K562 (cell line): ENCODE measurements at regions not wholly inside any gene's neighbourhood (a gene's known extent, or its start where the extent isn't known, plus 50 kb on each side); places are given as distances from the start of the nearest gene placed in this dataset.

ENCODE experiments used
- ETV6 ChIP-seq, 3 experiments: fragments of 150-350 bp in 1 of 3; sonication (generic) in 1 of 3; formaldehyde crosslinking in 1 of 3; IDR thresholded peaks; 2 replicates each; pipeline versions ENCODE4 v1.6.1 to v1.8.0; 2014 to 2022; ENCODE audit warnings: borderline replicate concordance in 2 of 3, low read depth in 2 of 3, antibody characterized with exemption in 1 of 3, low read length in 1 of 3, mild to moderate bottlenecking in 1 of 3, missing genetic modification reagents in 1 of 3
- JUND ChIP-seq, 2 experiments: IDR thresholded peaks; 2 replicates in 1 of 2; 3 replicates in 1 of 2; pipeline ENCODE4 v1.6.1; 2011; ENCODE audit warnings: borderline replicate concordance in 2 of 2, low read depth in 2 of 2, low read length in 2 of 2, improper control_type of control experiment in 1 of 2, missing biosample characterization in 1 of 2, missing genetic modification characterization in 1 of 2, missing genetic modification reagents in 1 of 2
- KDM1A ChIP-seq, 2 experiments: fragments of 450-650 bp; IDR thresholded peaks; 2 replicates each; pipeline ENCODE4 v1.6.1; 2016; ENCODE audit warnings: mild to moderate bottlenecking in 2 of 2
- ZBTB8A ChIP-seq: fragments of 450-650 bp; IDR thresholded peaks from 2 replicates; pipeline ENCODE4 v1.6.1; 2018; ENCODE audit warnings: mild to moderate bottlenecking, moderate library complexity; ENCODE audit not compliant: partially characterized antibody
- ZNF41 ChIP-seq: fragments of 250-450 bp; sonication (Bioruptor Pico); conservative IDR thresholded peaks from 2 replicates; pipeline ENCODE4 v1.4.0; 2020; ENCODE audit warnings: mild to moderate bottlenecking
- TF ChIP-seq, protein P1 (sequence below): fragments of 250-450 bp; sonication (Bioruptor Pico); IDR thresholded peaks from 2 replicates; pipeline ENCODE4 v1.4.0; 2020

DNA sequence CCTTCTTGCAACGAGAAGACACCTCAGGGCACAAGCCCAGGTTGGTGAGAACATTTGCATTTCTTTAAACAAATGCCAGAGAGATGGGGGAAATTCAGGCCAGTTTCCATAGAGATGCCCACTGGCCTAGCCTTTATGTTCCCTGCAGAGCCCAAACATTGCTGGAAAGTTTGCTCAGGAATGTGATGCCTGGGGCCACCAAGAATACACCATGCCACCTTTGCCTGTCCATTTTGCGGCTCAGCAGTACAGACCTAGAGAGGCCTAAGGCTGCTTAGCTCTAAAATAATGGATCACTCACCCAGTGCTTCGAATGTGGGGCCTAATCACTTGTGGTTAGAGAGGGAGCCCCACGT is 210.0 kb downstream of the RPLP1 start (continued):
- TF ChIP-seq, protein P1, sequence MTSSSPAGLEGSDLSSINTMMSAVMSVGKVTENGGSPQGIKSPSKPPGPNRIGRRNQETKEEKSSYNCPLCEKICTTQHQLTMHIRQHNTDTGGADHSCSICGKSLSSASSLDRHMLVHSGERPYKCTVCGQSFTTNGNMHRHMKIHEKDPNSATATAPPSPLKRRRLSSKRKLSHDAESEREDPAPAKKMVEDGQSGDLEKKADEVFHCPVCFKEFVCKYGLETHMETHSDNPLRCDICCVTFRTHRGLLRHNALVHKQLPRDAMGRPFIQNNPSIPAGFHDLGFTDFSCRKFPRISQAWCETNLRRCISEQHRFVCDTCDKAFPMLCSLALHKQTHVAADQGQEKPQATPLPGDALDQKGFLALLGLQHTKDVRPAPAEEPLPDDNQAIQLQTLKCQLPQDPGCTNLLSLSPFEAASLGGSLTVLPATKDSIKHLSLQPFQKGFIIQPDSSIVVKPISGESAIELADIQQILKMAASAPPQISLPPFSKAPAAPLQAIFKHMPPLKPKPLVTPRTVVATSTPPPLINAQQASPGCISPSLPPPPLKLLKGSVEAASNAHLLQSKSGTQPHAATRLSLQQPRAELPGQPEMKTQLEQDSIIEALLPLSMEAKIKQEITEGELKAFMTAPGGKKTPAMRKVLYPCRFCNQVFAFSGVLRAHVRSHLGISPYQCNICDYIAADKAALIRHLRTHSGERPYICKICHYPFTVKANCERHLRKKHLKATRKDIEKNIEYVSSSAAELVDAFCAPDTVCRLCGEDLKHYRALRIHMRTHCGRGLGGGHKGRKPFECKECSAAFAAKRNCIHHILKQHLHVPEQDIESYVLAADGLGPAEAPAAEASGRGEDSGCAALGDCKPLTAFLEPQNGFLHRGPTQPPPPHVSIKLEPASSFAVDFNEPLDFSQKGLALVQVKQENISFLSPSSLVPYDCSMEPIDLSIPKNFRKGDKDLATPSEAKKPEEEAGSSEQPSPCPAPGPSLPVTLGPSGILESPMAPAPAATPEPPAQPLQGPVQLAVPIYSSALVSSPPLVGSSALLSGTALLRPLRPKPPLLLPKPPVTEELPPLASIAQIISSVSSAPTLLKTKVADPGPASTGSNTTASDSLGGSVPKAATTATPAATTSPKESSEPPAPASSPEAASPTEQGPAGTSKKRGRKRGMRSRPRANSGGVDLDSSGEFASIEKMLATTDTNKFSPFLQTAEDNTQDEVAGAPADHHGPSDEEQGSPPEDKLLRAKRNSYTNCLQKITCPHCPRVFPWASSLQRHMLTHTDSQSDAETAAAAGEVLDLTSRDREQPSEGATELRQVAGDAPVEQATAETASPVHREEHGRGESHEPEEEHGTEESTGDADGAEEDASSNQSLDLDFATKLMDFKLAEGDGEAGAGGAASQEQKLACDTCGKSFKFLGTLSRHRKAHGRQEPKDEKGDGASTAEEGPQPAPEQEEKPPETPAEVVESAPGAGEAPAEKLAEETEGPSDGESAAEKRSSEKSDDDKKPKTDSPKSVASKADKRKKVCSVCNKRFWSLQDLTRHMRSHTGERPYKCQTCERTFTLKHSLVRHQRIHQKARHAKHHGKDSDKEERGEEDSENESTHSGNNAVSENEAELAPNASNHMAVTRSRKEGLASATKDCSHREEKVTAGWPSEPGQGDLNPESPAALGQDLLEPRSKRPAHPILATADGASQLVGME (CRISPR knock-in tag), result no peak
- no peak for TF ChIP-seq KDM1A (IDR thresholded peaks at IDR 0.05)
- TF ChIP-seq ZNF41 (CRISPR knock-in tag), result no peak
- TF ChIP-seq JUND (IDR thresholded peaks at IDR 0.05; ENCODE audit: borderline replicate concordance, low read depth, low read length), result no peak
- TF ChIP-seq JUND (tag; IDR thresholded peaks at IDR 0.05; ENCODE audit: borderline replicate concordance, low read depth, low read length), result no peak
- no peak for TF ChIP-seq ETV6 (IDR thresholded peaks at IDR 0.05; ENCODE audit: borderline replicate concordance in 1 of 2, low read depth in 2 of 2, low read length in 1 of 2)
- no peak for TF ChIP-seq ETV6 (CRISPR knock-in tag; IDR thresholded peaks at IDR 0.05; ENCODE audit: borderline replicate concordance)
- TF ChIP-seq ZBTB8A, result no peak
